HG02610 (cell line): ENCODE measurements at regions not wholly inside any gene's neighbourhood (a gene's known extent, or its start where the extent isn't known, plus 50 kb on each side); places are given as distances from the start of the nearest gene placed in this dataset.

Experiments used
- ATAC-seq: cut with Tn5 transposase; IDR thresholded peaks from one replicate; pipeline ENCODE4 v1.9.1; 2021; ENCODE audit warnings: mild to moderate bottlenecking, moderate library complexity; ENCODE audit not compliant: unreplicated experiment

GRCh38 chr2:79453918-79454317, 58.9 kb upstream of the CTNNA2 start:
- no peak for ATAC-seq

GRCh38 chr2:79452651-79453050, 60.2 kb upstream of the CTNNA2 start:
- ATAC-seq, result no peak

DNA sequence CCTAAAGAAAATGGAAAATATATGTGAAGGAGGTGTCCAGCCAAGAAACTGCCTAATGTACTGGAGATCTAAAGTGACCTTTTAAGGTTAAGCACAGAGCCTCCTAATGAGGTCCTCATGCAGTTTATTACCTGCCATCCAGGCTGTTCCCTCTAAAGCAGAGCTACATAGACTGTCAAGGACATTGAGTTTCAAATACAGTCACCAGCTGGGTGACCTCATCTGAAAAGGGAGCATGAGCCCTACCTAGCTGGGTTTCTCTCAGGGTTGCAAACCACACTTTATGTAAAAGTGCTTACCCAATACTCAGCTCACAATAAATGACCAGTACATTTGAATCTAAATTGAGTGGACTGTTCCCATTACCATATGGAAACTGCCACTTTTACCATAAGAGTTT, 65.4 kb upstream of the CTNNA2 start:
- no peak for ATAC-seq

- ATAC-seq, result no peak
Measured at GRCh38 chr2:79446313-79446712, 66.5 kb upstream of the CTNNA2 start.

- no peak for ATAC-seq
Measured at GRCh38 chr2:79437433-79438267, 75.2 kb upstream of the CTNNA2 start.

DNA sequence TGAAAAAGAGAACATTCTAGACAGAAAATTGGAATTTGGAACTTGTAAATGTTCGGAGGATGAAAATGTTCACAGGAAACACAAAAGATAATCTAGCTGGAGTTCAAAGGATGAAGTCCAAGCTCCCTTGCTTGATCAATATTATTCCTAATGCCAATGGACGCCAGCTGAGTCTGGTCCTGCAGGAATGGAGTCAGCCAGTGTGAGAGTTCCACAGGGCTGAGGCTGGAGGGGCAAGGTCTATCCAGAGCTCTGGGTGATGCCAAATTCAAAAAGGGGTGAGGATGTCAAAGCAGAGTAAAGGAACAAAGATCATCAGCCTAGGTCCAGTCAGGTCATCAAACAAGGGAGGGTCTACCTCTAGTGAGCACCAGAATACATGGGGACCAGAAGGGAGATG, 78.5 kb upstream of the CTNNA2 start:
- no peak for ATAC-seq

- no peak for ATAC-seq
Measured at GRCh38 chr2:79432731-79433146, 80.1 kb upstream of the CTNNA2 start.

DNA sequence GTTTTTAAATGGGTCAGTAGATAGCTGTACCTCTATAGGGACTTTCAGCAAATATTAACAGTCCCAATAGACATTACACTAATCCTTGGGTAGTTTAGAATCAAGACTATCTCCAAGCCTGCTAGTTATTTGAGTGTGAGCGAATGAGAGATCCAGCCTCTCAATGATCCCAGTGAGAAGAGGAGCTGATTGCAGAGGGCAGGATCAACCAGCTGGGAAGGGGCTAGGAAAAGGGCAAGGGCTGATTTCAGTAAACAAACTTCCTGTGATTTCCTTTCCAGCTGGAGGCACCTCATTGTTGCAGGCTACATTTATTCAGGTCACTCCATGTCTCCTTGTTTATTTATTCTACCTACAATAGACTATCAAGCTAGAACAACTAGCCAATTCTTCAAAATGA, 84.1 kb upstream of the CTNNA2 start:
- no peak for ATAC-seq

DNA sequence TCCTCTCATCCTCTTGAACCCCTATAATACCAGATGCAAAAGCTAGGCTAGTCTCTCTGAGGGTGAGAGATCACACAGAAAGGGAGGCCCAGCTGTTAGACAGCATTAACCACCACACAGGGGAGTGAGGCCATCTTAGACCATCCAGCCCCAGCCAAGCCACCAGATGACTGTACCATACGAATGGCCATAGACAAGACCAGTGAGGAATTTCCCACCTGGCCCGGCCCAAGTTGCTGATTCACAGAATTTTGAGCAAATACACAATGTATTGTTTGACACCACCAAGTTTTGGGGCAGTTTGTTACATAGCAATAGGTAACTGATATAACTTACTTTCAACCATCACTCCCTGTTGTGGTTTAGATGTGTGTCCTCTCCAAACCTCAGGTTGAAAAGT, 98.2 kb upstream of the CTNNA2 start:
- ATAC-seq, result no peak

- no peak for ATAC-seq
Measured at GRCh38 chr2:79394485-79394859, 118.4 kb upstream of the CTNNA2 start.

DNA sequence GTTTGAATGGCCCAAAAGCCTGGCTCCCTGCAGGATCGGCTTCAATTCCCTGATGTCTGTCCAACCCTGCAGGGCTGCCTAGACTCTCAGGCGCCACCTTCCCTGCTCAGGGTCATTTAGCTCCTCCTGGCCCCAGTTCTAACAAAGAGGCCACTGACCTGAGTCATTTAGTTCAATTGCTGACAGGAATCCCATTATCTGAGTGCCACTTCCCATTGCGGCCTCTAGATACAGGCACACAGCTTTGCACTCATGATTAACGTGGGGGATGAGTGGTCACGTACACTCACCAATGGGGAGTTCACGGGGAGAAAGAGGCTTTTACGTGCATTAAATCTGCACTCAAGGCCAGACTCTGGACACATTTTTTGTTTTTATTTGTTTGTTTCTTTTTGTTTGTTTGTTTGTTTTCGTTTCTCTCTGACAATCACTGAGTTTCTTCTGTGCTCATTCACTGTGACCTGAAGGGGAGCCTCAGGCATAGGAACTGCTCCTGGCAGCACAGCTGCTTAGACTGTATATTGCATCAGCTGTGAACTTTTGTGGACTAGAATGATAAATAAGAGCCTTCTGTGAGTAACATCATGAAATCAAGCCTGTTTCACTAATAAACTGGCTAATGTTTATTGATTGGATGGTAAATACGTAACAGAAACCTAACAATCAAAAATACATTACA, 118.9 kb upstream of the CTNNA2 start:
- no peak for ATAC-seq

GRCh38 chr2:79393107-79393685, 119.7 kb upstream of the CTNNA2 start:
- ATAC-seq, result no peak

DNA sequence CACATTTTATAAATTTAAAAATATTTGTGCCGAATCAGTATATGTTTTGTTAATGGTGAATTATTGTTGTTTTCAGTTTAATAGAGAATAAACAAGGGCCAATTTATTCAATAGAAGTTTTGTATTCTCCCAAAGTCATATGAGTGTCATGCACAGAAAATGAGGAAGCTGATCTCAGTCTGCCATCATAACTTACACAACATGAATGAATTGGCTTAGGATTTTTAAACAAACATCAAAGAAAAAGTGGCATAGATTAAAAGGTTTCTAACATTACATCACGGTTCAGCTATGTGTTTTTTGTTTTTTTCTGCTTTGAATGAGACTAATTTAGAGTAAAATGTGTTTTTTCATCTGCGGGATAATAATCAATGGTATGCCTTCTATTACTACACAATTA, 123.4 kb upstream of the CTNNA2 start:
- no peak for ATAC-seq

- ATAC-seq, result no peak
Measured at GRCh38 chr2:79388024-79388423, 124.8 kb upstream of the CTNNA2 start.

- no peak for ATAC-seq
Measured at GRCh38 chr2:79387431-79387830, 125.4 kb upstream of the CTNNA2 start.

- ATAC-seq, result no peak
Measured at GRCh38 chr2:79383681-79384080, 129.2 kb upstream of the CTNNA2 start.

- ATAC-seq, result no peak
Measured at GRCh38 chr2:79375817-79376216, 137.0 kb upstream of the CTNNA2 start.

DNA sequence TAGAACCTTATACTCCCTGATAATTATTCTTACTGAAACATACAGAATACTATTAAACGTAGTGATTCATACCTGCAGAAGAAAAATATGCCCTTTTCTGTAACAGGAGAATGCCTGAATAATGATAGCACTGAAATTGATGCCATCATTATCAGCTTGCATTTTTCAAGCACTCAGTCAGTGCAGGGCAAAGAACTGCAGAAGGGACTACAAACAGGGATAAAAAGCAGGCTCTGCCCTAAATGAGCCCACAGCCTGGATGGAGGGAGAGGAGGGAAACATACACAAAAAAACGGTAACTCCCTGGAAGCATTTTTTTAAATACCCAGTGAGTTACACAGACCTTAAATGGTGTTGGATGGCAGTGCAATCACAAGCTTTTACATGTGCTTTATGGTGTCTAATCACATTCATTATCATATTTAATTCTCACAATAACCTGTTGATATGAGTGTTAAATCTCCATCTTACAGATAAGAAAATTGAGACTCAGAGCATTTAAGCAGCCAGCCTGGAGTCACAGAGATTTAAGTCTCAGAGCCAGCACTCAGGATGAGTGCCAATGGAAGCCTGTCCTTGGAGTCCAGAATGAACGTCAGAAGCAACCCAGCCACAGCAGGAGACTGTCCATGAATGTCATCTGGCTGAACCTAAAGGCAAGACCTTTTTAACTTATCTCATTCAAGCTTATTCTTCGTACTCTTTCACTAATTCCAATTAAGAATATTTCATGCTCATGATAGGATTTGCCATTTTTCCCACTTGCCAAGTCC, 139.3 kb upstream of the CTNNA2 start:
- ATAC-seq, result no peak

DNA sequence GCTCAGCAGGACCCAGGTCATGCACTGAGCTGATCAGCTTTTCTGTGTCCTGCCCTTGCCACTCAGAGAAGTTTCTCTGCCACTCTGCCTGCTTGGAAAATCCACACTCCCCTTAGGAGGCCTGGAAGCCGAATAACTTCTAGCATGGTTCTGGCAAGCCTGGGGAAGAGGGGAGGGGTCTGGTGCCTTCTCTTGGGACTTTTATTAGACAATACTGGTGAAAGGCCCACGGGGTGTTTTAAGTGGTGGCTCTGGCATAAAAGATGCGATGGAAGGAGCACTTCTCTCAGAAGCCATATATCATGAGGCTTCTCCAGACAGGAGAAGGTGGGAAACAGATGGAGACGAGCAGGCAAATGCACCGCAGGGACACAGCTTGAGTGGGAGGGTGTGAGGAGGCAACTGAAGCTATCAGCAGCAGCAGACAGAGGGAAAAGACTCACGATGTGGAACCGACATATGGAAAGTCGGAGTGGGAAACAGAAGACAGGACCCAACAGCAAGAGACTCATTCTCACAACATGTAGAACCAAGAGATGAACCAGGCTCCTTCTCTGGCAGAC, 141.8 kb upstream of the CTNNA2 start:
- no peak for ATAC-seq

GRCh38 chr2:79369127-79369526, 143.7 kb upstream of the CTNNA2 start:
- ATAC-seq, result no peak

DNA sequence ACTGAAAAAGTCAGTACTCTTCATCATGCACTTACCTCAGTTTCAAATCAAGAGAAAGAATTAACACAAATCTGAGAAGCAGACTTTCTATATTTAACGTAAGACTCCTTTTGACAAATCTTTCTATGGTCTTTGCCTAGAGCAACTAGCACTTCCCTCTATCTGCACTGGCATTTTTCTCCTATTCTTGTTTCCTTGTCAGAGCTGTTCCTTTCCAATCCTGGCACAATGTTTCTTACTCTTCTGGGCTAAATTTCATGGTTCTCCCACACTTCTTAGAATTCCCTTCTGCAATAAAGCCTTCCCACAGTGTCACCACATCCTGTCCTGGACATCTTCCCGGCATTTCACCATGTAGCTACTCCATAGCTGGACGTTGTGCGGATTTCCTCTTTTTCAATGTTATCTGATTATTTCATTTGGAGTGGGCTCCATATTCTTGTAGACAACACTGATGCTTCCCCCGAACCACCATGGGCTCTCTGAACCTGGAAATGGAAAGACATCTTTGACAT, 144.7 kb upstream of the CTNNA2 start:
- ATAC-seq, result no peak
